ENCODE measurements at regions not wholly inside any gene's neighbourhood (a gene's known extent, or its start where the extent isn't known, plus 50 kb on each side); places are given as distances from the start of the nearest gene placed in this dataset.

DNA sequence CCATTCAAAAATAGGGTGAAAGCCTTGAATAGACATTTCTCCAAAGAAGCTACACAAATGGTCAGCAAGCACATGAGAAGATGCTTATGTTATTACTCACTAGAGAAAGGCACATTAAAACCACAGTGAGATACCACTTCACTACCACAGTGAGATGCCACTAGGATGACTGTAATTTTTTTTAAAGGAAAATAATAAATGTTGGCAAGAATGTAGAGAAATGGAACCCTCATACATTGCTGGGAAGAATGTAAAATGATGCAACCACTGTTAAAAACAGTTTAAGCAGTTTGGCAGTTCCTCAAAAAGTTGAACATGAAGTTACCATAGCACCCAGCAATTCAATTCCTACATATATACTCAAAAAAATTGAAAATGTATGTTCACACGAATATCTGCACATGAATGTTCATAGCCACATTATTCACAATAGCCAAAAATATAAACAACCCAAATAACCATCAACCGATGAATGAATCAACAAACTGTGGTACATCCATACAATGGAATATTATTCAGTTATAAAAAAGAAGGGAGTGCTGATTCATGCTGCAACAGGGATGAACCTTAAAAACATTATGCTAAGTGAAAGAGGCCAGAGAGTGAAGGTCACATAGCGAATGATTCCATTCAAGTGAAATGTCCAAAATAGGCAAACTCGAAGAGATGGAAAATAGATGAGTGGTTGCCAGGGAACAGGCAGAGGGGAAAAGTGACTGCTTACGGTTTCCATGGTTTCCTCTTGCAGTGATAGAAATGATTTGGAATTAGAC lies 156.2 kb upstream of the NDUFV2 start:
- Mint-ChIP-seq H3K4me1 (no peaks in the 10 kb centered on the region), H3K27me3 (peaks cover 10% of the 10 kb centered on the region), H3K4me3 (no peak overlapping the region), H3K9me3 (no peaks in the 10 kb centered on the region), H3K36me3 (ENCODE audit: low read depth) (no peaks in the 10 kb centered on the region), H3K27ac (no peak overlapping the region)
- ATAC-seq (replicated peaks): no peak

DNA sequence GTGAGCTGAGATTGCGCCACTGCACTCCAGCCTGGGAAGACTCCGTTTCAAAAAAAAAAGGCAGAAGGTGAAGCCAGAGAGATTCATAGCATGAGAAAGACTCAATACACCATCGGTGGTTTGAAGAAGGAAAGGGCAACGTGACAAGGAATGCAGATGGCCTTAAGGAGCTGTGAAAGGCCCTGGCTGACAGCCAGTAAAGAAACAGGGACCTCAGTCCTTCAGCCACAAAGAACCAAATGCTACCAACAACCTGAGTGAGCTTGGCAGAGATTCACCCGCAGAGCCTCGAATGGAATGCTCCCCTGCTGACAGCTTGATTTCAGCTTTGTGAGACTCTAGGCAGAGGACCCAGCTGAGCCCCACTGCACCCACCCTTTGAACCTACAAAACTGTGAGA lies 154.9 kb upstream of the NDUFV2 start:
- Mint-ChIP-seq H3K27me3 (peaks cover 10% of the 10 kb centered on the region), H3K36me3 (ENCODE audit: low read depth) (no peaks in the 10 kb centered on the region), H3K4me1 (no peaks in the 10 kb centered on the region), H3K4me3 (no peak overlapping the region), H3K27ac (no peak overlapping the region), H3K9me3 (no peaks in the 10 kb centered on the region)
- ATAC-seq (replicated peaks): no peak

GRCh38 chr18:8948011-8948410 lies 154.5 kb upstream of the NDUFV2 start:
- Mint-ChIP-seq H3K27me3 (peaks cover 10% of the 10 kb centered on the region), H3K9me3 (no peaks in the 10 kb centered on the region), H3K4me1 (no peaks in the 10 kb centered on the region), H3K36me3 (ENCODE audit: low read depth) (no peaks in the 10 kb centered on the region), H3K4me3 (no peak overlapping the region), H3K27ac (no peak overlapping the region)
- no peak for ATAC-seq (replicated peaks)

DNA sequence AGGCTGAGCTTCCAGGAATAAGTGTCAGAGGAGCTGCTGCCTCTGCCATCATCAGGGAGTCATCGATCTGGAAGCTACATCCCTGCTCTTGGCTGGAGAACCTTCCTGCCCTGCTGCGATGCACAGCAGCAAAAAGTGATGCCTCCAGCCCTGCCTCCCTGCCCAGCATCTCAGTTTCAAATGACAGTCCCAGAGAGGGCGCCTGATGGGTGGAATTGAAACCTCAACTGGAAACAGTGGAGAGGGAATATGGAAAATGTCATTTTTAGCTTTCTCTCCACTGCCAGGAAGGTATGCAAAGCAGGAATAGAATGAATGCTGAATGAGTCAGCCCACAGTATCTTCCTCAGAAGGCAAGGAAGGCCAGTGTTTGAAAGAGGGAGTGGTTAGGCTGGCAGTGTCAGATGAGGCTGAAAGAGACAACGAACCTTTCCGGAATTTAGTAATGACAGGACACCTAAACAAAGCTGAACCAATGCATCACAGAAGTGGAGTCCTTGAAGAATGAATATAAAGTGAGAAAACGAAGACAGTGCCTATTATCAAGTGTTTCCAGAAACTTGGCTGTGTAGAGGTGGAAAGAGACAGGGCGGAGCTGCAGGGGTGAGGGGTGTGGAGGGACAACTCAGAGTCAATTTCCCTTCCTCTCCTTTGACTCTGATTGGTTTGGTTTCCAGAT lies 153.9 kb upstream of the NDUFV2 start:
- Mint-ChIP-seq H3K4me3 (no peak overlapping the region), H3K9me3 (no peaks in the 10 kb centered on the region)
- ATAC-seq (replicated peaks): no peak

GRCh38 chr18:8949206-8949605 lies 153.3 kb upstream of the NDUFV2 start:
- Mint-ChIP-seq H3K9me3 (no peaks in the 10 kb centered on the region), H3K36me3 (ENCODE audit: low read depth) (no peaks in the 10 kb centered on the region), H3K27ac (no peak overlapping the region), H3K27me3 (peaks cover 10% of the 10 kb centered on the region), H3K4me3 (no peak overlapping the region), H3K4me1 (no peaks in the 10 kb centered on the region)
- no peak for ATAC-seq (replicated peaks)

More for the DNA sequence above, 153.9 kb upstream of the NDUFV2 start:
- Mint-ChIP-seq H3K36me3 (ENCODE audit: low read depth) (no peaks in the 10 kb centered on the region), H3K4me1 (no peaks in the 10 kb centered on the region), H3K27me3 (peaks cover 10% of the 10 kb centered on the region), H3K27ac (no peak overlapping the region)

- Mint-ChIP-seq H3K36me3 (ENCODE audit: low read depth) (no peaks in the 10 kb centered on the region), H3K27ac (no peak overlapping the region), H3K27me3 (peaks cover 3% of the 10 kb centered on the region), H3K9me3 (no peaks in the 10 kb centered on the region), H3K4me3 (no peak overlapping the region), H3K4me1 (no peaks in the 10 kb centered on the region)
- no peak for ATAC-seq (replicated peaks)
Observed at GRCh38 chr18:8951491-8951890, 151.0 kb upstream of the NDUFV2 start.

- Mint-ChIP-seq H3K9me3 (no peaks in the 10 kb centered on the region), H3K4me3 (no peak overlapping the region), H3K4me1 (no peaks in the 10 kb centered on the region), H3K27me3 (peaks cover 3% of the 10 kb centered on the region), H3K36me3 (ENCODE audit: low read depth) (no peaks in the 10 kb centered on the region), H3K27ac (no peak overlapping the region)
- ATAC-seq (replicated peaks): no peak
Observed at GRCh38 chr18:8952174-8952573, 150.3 kb upstream of the NDUFV2 start.

DNA sequence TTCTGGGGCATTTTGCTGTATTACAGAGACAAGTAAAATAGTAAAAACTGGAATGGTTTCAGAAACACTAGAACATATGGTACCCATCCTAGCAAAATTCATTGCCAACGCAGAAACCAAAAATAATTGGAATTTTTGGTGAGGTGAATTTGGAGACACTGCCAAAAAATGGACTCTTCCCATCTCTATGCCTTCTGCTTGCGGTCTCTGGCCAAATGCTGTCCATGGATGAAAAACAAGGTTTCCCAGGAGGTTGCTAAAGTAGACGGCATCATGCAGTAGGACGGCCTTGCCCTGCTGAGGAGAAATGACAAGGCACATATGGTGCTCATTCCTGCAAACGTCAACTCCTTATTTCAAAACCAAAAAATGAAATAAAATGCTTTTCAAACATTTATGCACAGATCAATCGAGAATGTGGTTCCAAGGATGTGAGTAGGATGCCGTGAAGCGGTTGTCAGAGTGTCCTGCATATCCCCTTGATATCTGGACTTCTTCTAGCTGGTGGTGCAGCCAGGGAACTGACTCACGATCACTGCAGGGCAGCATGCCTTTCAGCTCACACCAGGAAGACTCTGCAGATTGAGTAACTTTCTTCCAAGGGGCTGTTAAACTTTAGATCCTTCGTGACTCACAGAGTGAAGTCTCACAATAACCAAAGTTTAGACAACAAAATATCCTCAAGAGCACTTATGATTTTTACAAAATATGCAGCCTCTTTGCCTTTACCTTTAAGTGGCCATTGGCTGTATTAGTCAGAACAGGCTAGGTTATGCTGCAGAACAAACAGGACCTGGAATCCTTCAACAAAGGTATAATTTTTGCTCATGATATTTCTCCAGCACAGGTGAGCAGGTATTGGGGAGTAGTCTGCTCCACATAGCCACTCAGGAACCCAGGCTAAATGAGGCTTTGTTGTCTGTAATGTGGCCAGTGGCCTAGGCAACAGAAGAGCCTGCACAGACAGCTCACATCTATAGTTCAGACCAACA lies 149.4 kb upstream of the NDUFV2 start:
- Mint-ChIP-seq H3K27me3 (peaks cover 1% of the 10 kb centered on the region), H3K27ac (no peak overlapping the region), H3K36me3 (ENCODE audit: low read depth) (no peaks in the 10 kb centered on the region), H3K4me3 (no peak overlapping the region), H3K4me1 (no peaks in the 10 kb centered on the region), H3K9me3 (no peaks in the 10 kb centered on the region)
- ATAC-seq (replicated peaks): no peak

GRCh38 chr18:8957731-8958130 lies 144.8 kb upstream of the NDUFV2 start:
- Mint-ChIP-seq H3K27ac (no peak overlapping the region), H3K27me3 (peaks cover 6% of the 10 kb centered on the region), H3K36me3 (ENCODE audit: low read depth) (no peaks in the 10 kb centered on the region), H3K4me3 (no peak overlapping the region), H3K9me3 (no peaks in the 10 kb centered on the region), H3K4me1 (no peaks in the 10 kb centered on the region)
- no peak for ATAC-seq (replicated peaks)

- Mint-ChIP-seq H3K4me1 (no peaks in the 10 kb centered on the region), H3K9me3 (no peaks in the 10 kb centered on the region), H3K36me3 (ENCODE audit: low read depth) (no peaks in the 10 kb centered on the region), H3K4me3 (no peak overlapping the region), H3K27me3 (peaks cover 6% of the 10 kb centered on the region), H3K27ac (no peak overlapping the region)
- no peak for ATAC-seq (replicated peaks)
Observed at GRCh38 chr18:8958660-8959059, 143.8 kb upstream of the NDUFV2 start.

GRCh38 chr18:8959551-8960135 lies 142.9 kb upstream of the NDUFV2 start:
- no peaks in the 10 kb centered on the region for H3K36me3 Mint-ChIP-seq (ENCODE audit: low read depth)
- no peaks in the 10 kb centered on the region for H3K4me1 Mint-ChIP-seq
- H3K4me3 Mint-ChIP-seq: no peak overlapping the region

DNA sequence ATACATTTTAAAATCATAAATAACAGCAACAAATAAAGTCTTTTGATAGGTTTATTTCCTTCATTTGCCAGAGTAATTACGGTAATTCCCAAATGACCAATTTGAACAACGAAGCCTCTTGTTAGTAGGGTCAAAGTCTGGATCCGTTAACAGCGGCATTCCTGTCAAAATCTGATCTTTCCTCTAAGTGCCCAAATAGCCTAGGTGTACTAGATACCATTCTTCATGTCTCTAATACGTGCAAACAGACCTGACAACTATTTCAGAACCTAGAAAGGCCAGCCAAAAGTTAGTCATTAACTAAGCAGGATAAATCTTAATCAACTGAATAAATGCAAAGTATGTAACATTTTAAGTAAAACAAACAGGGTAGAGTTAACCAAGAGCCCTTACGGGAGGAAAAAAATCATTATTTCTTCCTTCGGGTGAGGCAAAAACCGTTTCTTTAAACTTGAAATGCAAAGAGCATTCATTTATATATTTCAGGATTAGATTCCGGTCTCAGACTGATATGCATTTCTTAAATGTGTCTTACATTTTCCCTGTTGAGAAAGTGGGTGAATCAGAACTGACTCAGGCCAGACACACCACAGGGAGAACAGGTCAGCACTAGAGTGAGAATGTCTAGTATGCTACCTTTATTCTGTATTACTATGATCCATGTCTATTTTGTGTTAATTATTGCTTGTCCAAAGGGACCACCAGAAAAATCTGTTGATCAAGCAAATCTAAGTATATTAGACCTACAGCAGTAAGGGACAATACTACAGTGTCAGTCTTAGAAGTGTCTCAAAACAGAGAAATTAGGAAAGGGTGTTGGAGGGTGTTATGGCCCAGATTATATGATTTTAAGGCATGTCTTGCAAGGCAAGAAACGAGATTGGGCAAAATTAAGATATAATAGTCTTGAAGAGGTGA lies 141.5 kb upstream of the NDUFV2 start:
- H3K27me3 Mint-ChIP-seq: peaks cover 9% of the 10 kb centered on the region
- H3K36me3 Mint-ChIP-seq (ENCODE audit: low read depth): no peaks in the 10 kb centered on the region
- H3K9me3 Mint-ChIP-seq: no peaks in the 10 kb centered on the region
- no peak overlapping the region for H3K27ac Mint-ChIP-seq
- peak; percentile 52 for ATAC-seq (replicated peaks)
- H3K4me1 Mint-ChIP-seq: no peaks in the 10 kb centered on the region
- H3K4me3 Mint-ChIP-seq: no peak overlapping the region

More at GRCh38 chr18:8959551-8960135, 142.9 kb upstream of the NDUFV2 start:
- H3K27me3 Mint-ChIP-seq: peaks cover 9% of the 10 kb centered on the region
- ATAC-seq (replicated peaks): no peak
- H3K27ac Mint-ChIP-seq: no peak overlapping the region
- H3K9me3 Mint-ChIP-seq: no peaks in the 10 kb centered on the region

DNA sequence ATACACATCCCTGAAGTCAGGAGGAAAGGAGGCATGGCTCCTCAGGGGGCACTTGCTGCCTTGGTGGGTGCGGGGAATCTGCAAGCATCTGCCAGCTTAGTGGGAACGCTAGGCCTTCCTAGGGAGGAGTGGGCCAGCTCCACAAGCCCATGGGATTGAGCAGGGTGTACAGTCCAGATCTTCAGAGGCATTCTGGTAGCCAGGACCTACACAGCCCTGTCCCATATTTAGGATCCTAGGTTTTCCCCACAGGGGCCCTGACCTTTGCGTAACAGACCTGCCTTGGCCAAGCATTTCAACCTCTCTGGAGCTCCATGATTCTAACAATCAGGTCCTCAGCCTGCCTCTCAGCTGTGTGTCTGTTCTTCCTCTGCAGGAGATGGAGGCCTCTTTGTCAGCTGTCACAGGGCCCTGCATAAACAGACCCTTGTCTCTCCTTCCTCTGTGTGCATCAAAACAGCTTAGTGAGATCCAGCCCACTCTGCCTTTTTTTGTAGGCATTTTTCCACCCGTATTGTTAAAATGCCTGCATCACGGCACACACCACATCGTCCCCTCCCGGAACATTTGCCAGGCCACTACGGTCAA lies 140.2 kb upstream of the NDUFV2 start:
- Mint-ChIP-seq H3K4me1 (no peaks in the 10 kb centered on the region), H3K36me3 (ENCODE audit: low read depth) (no peaks in the 10 kb centered on the region), H3K27me3 (peaks cover 9% of the 10 kb centered on the region), H3K27ac (no peak overlapping the region), H3K9me3 (no peaks in the 10 kb centered on the region), H3K4me3 (no peak overlapping the region)
- ATAC-seq (replicated peaks): no peak

All from activated T-helper 17 cell treated with anti-CD3 and anti-CD28 coated beads, Interleukin-2, amount 50 U/mL, for 72 hours (primary cell).